ENCODE measurements at regions not wholly inside any gene's neighbourhood (a gene's known extent, or its start where the extent isn't known, plus 50 kb on each side); places are given as distances from the start of the nearest gene placed in this dataset.

DNA sequence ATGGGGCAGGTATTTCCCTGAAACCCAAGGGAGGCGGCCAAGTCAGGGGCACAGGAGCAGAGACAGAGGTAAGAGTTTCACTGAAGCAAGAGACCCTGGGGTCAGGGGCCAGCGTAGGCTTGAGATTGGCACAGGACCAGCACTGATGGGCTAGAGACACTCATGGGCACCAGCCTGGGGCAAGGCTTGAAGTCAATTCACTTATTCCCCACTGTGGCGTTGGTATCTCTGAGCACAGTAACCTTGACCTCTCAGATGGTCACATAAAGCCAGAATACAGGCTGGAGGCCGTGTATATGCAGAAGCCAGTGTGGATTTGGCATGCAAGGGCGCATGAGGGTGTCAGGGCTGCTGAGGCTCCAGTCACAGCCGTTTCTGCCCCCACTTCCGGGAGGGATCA, 173.5 kb upstream of the GPR12 start:
- FAIRE-seq = no peak
- DNase-seq = no peak
- no peak for ATAC-seq
- TF ChIP-seq, protein P1, sequence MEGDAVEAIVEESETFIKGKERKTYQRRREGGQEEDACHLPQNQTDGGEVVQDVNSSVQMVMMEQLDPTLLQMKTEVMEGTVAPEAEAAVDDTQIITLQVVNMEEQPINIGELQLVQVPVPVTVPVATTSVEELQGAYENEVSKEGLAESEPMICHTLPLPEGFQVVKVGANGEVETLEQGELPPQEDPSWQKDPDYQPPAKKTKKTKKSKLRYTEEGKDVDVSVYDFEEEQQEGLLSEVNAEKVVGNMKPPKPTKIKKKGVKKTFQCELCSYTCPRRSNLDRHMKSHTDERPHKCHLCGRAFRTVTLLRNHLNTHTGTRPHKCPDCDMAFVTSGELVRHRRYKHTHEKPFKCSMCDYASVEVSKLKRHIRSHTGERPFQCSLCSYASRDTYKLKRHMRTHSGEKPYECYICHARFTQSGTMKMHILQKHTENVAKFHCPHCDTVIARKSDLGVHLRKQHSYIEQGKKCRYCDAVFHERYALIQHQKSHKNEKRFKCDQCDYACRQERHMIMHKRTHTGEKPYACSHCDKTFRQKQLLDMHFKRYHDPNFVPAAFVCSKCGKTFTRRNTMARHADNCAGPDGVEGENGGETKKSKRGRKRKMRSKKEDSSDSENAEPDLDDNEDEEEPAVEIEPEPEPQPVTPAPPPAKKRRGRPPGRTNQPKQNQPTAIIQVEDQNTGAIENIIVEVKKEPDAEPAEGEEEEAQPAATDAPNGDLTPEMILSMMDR (IDR thresholded peaks at IDR 0.05) = no peak
- Histone ChIP-seq H3K27me3 (no peaks in the 10 kb centered on the region), H3K9me3 (no peaks in the 10 kb centered on the region), H3K36me3 (no peaks in the 10 kb centered on the region), H3K27ac (no peak overlapping the region), H3K4me3 (no peak overlapping the region), H3K4me1 (no peaks in the 10 kb centered on the region)
- 69 to 73% methylated on average over 7 of the region's 7 CpGs for WGBS, 2 donors
- intact Hi-C loops (cut with DNase I) = no loop called here

DNA sequence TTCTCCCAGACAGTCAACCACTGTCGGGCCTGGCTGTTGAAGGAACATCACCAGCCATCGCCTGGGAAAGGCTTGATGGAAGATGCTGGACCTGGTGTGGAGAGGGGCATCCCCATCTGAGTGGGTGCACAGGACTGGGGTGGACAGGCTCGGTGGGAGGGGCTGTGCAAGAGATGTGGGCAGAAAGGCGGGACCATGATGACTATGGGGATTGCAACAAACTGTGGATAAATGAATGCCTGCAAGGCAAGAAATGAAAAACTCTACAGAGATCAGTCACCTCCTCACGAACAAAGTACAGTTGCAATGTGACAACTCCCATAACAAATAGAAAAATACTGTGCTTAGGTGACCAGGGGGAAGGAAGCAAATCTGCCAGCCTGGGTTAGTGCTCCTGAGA, 171.9 kb upstream of the GPR12 start:
- FAIRE-seq = no peak
- DNase-seq = no peak
- intact Hi-C loops (cut with DNase I) = no loop called here
- H3K4me1 ChIP-seq = no peaks in the 10 kb centered on the region
- no peaks in the 10 kb centered on the region for H3K27me3 ChIP-seq
- WGBS, 2 donors = 62 to 77% methylated on average over 5 of the region's 5 CpGs
- H3K36me3 ChIP-seq = no peaks in the 10 kb centered on the region
- no peak overlapping the region for H3K27ac ChIP-seq
- ATAC-seq = no peak
- no peak overlapping the region for H3K4me3 ChIP-seq
- no peaks in the 10 kb centered on the region for H3K9me3 ChIP-seq
- TF ChIP-seq, protein P1 (IDR thresholded peaks at IDR 0.05) = no peak

DNA sequence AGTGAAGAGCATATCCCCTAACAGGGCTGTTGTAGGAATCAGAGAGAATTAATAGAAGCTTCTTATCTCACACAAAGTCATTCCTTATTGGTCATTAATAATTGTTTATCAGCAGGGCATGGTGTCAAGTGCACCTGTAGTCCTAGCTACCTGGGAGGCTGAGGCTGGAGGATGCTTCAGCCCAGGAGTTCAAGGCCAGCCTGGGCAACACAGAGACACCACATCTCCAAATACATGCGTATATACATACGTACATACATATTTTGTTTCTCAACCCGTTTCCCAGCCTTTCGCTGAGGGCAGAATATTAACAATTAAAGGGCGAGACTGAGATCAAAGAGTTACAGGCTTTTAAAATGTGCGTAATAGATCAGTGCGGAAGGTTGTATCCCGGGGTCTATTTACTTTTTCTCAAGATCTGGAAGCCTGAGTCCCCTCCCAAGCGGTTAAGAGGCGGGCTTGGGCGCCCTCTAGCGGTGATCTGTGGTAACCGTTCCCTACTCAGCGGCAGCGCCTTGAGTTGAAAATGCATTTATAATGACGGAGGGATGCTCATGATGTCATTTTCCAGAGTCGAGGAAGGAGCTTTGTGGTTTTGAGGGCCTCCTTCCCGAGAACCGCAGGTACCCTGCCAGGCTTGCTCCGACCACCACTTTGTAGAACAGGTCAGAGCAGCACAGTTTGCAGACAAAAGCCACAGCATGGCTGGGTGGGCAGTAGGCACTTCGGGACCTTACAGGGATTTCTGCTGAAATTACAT, 169.6 kb upstream of the GPR12 start:
- H3K36me3 ChIP-seq = no peaks in the 10 kb centered on the region
- ATAC-seq (peak; percentile 80 to 95 (median 90)), FAIRE-seq (no peak), DNase-seq (peak in 5 of 6 donors; percentile 36 to 93 (median 64))
- H3K4me3 ChIP-seq = no peak overlapping the region
- H3K9me3 ChIP-seq = no peaks in the 10 kb centered on the region
- TF ChIP-seq, protein P1 (IDR thresholded peaks at IDR 0.05) = peak; percentile 90 to 97 (median 95)
- H3K4me1 ChIP-seq = no peaks in the 10 kb centered on the region
- no peaks in the 10 kb centered on the region for H3K27me3 ChIP-seq
- 10 to 11% methylated on average over 21 of the region's 21 CpGs for WGBS, 2 donors
- intact Hi-C loops (cut with DNase I) = loop anchor here in 1 of 3 donors (10.0 kb wide), 1 partner anchor 215 kb away; no protein-coding TSS in a partner anchor
- H3K27ac ChIP-seq = no peak overlapping the region

DNA sequence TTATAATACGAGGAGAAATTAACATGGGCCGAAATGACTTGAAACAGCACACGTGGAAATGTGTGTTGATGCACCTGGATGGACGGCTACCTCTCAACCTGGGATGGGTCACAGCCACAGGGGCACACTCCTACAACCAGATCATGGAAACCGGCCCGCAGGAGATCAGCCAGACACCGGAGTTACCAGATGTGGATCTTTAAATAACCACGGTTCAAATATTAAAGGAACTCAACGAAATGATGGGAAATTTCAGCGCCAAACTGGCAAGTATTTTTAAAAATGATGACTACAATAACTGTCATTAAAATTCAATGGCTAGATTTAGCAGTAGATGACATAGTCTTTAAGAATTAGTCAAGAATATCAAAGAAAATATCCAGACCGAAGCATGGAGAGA, 166.9 kb upstream of the GPR12 start:
- intact Hi-C loops (cut with DNase I) = loop anchor here in 1 of 3 donors (10.0 kb wide), 1 partner anchor 213 kb away; no protein-coding TSS in a partner anchor
- no peaks in the 10 kb centered on the region for H3K9me3 ChIP-seq
- FAIRE-seq (no peak), DNase-seq (no peak), ATAC-seq (no peak)
- no peak overlapping the region for H3K27ac ChIP-seq
- H3K36me3 ChIP-seq = no peaks in the 10 kb centered on the region
- TF ChIP-seq, protein P1 (IDR thresholded peaks at IDR 0.05) = no peak
- no peaks in the 10 kb centered on the region for H3K4me1 ChIP-seq
- WGBS, 2 donors = 67 to 76% methylated on average over 11 of the region's 11 CpGs
- no peaks in the 10 kb centered on the region for H3K27me3 ChIP-seq
- no peak overlapping the region for H3K4me3 ChIP-seq

DNA sequence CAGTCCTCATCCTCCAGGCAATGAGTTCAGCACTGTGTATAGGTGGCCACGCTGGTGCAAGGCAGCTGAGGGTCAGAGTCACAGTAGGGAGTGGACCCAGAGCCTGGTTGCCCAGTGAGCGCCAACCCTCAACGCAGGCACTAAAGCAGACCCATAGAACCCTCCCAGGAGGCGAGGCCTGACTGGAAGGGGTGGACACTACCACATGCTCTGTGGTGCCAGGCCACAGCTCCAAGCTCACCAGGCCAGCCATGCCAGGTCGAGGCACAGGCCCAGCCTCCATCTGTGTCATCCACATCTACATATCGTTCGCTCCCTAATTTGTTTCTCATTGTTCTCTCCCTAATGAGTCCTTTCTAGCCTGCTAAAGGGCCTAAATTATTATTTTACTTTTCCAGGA, 165.8 kb upstream of the GPR12 start:
- WGBS, 2 donors = 78 to 90% methylated on average over 7 of the region's 7 CpGs
- Histone ChIP-seq H3K4me1 (no peaks in the 10 kb centered on the region), H3K27me3 (no peaks in the 10 kb centered on the region), H3K36me3 (no peaks in the 10 kb centered on the region), H3K27ac (no peak overlapping the region), H3K9me3 (no peaks in the 10 kb centered on the region), H3K4me3 (no peak overlapping the region)
- no peak for FAIRE-seq
- no peak for ATAC-seq
- DNase-seq = no peak
- intact Hi-C loops (cut with DNase I) = loop anchor here in 1 of 3 donors (10.0 kb wide), 1 partner anchor 212 kb away; no protein-coding TSS in a partner anchor
- TF ChIP-seq, protein P1 (IDR thresholded peaks at IDR 0.05) = no peak

All from pancreas (tissue), 10 donors.